Fibroblast of lung (primary cell): ENCODE measurements at regions not wholly inside any gene's neighbourhood (a gene's known extent, or its start where the extent isn't known, plus 50 kb on each side); places are given as distances from the start of the nearest gene placed in this dataset.
"Not testable (repeated sequence)": the region's sequence is repeated elsewhere in the genome, so short reads cannot be mapped to it uniquely, and the experiment has no call there.

Experiments used
- DNase-seq, 2 donors: peaks; one replicate each; pipeline versions ENCODE4 v3.0.0 to v3.0.0-alpha.2; 2010; ENCODE audit warnings: low read depth in 2 of 2
- H2AFZ ChIP-seq: 2 replicates; pipeline ENCODE4 v1.5.1; 2012; ENCODE audit warnings: low read length, control low read depth, inconsistent platforms
- H3K27ac ChIP-seq: 2 replicates; pipeline ENCODE4 v1.5.1; 2011; ENCODE audit warnings: low read length, control low read depth; ENCODE audit not compliant: insufficient read depth
- H3K27me3 ChIP-seq: 2 replicates; pipeline ENCODE4 v1.5.1; 2011; ENCODE audit warnings: mild to moderate bottlenecking, low read length; ENCODE audit not compliant: control insufficient read depth, insufficient read depth
- H3K36me3 ChIP-seq: 2 replicates; pipeline ENCODE4 v1.5.1; 2011; ENCODE audit warnings: low read length; ENCODE audit not compliant: control insufficient read depth, insufficient read depth
- H3K4me1 ChIP-seq: 2 replicates; pipeline ENCODE4 v1.5.1; 2011; ENCODE audit warnings: low read length; ENCODE audit not compliant: control insufficient read depth, insufficient read depth; ENCODE audit errors: extremely low read depth
- H3K4me2 ChIP-seq: 2 replicates; pipeline ENCODE4 v1.5.1; 2011; ENCODE audit warnings: low read length, control low read depth; ENCODE audit not compliant: insufficient read depth; ENCODE audit errors: extremely low read depth
- H3K4me3 ChIP-seq, 4 experiments: fragments of 200-600 bp in 1 of 4; sonication (generic) in 1 of 4; replicated peaks in 1 of 4; 2 replicates each; pipeline ENCODE4 v1.5.1; 2011 to 2016; ENCODE audit warnings: low read length in 4 of 4, low read depth in 3 of 4, mild to moderate bottlenecking in 3 of 4, control low read depth in 2 of 4, inconsistent platforms in 1 of 4, mixed read lengths in 1 of 4; ENCODE audit not compliant: insufficient read depth in 1 of 4; ENCODE audit errors: control extremely low read depth in 1 of 4
- H3K79me2 ChIP-seq: 2 replicates; pipeline ENCODE4 v1.5.1; 2012; ENCODE audit warnings: mild to moderate bottlenecking, low read length, inconsistent platforms; ENCODE audit not compliant: control insufficient read depth, insufficient read depth
- H3K9ac ChIP-seq: 2 replicates; pipeline ENCODE4 v1.5.1; 2011; ENCODE audit warnings: mild to moderate bottlenecking, low read length, control low read depth; ENCODE audit not compliant: insufficient read depth
- H3K9me3 ChIP-seq: 2 replicates; pipeline ENCODE4 v1.5.1; 2012; ENCODE audit warnings: low read depth, low read length; ENCODE audit not compliant: control insufficient read depth, insufficient read depth
- H4K20me1 ChIP-seq: 2 replicates; pipeline ENCODE4 v1.5.1; 2011; ENCODE audit warnings: low read length; ENCODE audit not compliant: control insufficient read depth, insufficient read depth; ENCODE audit errors: extremely low read depth
- EZH2 ChIP-seq: IDR thresholded peaks from 2 replicates; pipeline ENCODE4 v1.5.1; 2012; ENCODE audit warnings: low read length, control low read depth, mild to moderate bottlenecking; ENCODE audit errors: missing control alignments
- TF ChIP-seq, protein P1 (sequence below), 2 donors: IDR thresholded peaks in 1 of 2; conservative IDR thresholded peaks in 1 of 2; 1 replicate in 1 of 2; 2 replicates in 1 of 2; pipeline ENCODE4 v1.5.1; 2011 to 2012; ENCODE audit warnings: low read length in 2 of 2, control low read depth in 1 of 2, inconsistent platforms in 1 of 2, low read depth in 1 of 2, mild to moderate bottlenecking in 1 of 2

DNA sequence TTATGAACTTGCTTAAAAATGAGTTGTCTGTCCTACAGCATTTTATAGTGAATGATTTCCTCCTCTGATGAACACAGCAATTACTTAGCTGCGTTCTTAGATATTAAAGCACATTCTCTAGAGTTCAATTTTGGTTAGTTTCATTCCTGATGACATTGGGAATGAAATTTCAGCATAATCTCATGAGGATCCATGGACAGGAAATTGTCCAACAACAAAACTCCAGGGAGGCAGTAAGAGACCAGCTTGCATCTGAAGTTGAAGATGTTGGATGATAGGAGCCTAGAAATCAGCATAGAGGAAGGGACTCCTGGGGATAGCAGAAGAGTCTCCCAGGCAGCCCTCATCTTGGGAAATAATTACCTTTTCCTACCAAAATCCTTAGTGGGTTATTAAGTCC is 128.7 kb upstream of the RAP1B start:
- H3K4me3 ChIP-seq, result no peak overlapping the region
- H3K27ac ChIP-seq, result no peak overlapping the region
- H3K4me1 ChIP-seq, result no peaks in the 10 kb centered on the region
- TF ChIP-seq EZH2, result no peak
- TF ChIP-seq, protein P1, sequence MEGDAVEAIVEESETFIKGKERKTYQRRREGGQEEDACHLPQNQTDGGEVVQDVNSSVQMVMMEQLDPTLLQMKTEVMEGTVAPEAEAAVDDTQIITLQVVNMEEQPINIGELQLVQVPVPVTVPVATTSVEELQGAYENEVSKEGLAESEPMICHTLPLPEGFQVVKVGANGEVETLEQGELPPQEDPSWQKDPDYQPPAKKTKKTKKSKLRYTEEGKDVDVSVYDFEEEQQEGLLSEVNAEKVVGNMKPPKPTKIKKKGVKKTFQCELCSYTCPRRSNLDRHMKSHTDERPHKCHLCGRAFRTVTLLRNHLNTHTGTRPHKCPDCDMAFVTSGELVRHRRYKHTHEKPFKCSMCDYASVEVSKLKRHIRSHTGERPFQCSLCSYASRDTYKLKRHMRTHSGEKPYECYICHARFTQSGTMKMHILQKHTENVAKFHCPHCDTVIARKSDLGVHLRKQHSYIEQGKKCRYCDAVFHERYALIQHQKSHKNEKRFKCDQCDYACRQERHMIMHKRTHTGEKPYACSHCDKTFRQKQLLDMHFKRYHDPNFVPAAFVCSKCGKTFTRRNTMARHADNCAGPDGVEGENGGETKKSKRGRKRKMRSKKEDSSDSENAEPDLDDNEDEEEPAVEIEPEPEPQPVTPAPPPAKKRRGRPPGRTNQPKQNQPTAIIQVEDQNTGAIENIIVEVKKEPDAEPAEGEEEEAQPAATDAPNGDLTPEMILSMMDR (conservative IDR thresholded peaks at IDR 0.05 in 1 of 2, IDR thresholded peaks at IDR 0.05 in 1 of 2; ENCODE audit: low read depth in 1 of 2, low read length in 2 of 2), result no peak
- no peaks in the 10 kb centered on the region for H3K36me3 ChIP-seq
- no peaks in the 10 kb centered on the region for H4K20me1 ChIP-seq
- H2AFZ ChIP-seq, result no peak overlapping the region
- DNase-seq, result no peak
- H3K79me2 ChIP-seq, result no peaks in the 10 kb centered on the region
- H3K9me3 ChIP-seq, result no peaks in the 10 kb centered on the region
- H3K9ac ChIP-seq, result no peak overlapping the region
- no peaks in the 10 kb centered on the region for H3K27me3 ChIP-seq
- no peak overlapping the region for H3K4me2 ChIP-seq

GRCh38 chr12:68482660-68483059 is 128.0 kb upstream of the RAP1B start:
- Histone ChIP-seq H3K4me1 (no peaks in the 10 kb centered on the region), H3K36me3 (no peaks in the 10 kb centered on the region), H4K20me1 (no peaks in the 10 kb centered on the region), H3K27ac (no peak overlapping the region), H3K79me2 (no peaks in the 10 kb centered on the region), H3K27me3 (no peaks in the 10 kb centered on the region), H2AFZ (no peak overlapping the region), H3K4me2 (no peak overlapping the region), H3K9me3 (no peaks in the 10 kb centered on the region), H3K4me3 (no peak overlapping the region), H3K9ac (no peak overlapping the region)
- DNase-seq, result no peak
- TF ChIP-seq, protein P1 (conservative IDR thresholded peaks at IDR 0.05 in 1 of 2, IDR thresholded peaks at IDR 0.05 in 1 of 2; ENCODE audit: low read depth in 1 of 2, low read length in 2 of 2), result no peak
- no peak for TF ChIP-seq EZH2

- Histone ChIP-seq H3K4me2 (no peak overlapping the region), H2AFZ (no peak overlapping the region), H4K20me1 (no peaks in the 10 kb centered on the region), H3K36me3 (no peaks in the 10 kb centered on the region), H3K27me3 (no peaks in the 10 kb centered on the region), H3K79me2 (no peaks in the 10 kb centered on the region), H3K4me1 (no peaks in the 10 kb centered on the region), H3K27ac (no peak overlapping the region), H3K9ac (no peak overlapping the region), H3K9me3 (no peaks in the 10 kb centered on the region), H3K4me3 (no peak overlapping the region)
- DNase-seq, result peak; percentile 34 to 50
- TF ChIP-seq, protein P1 (conservative IDR thresholded peaks at IDR 0.05 in 1 of 2, IDR thresholded peaks at IDR 0.05 in 1 of 2; ENCODE audit: low read depth in 1 of 2, low read length in 2 of 2), result no peak
- TF ChIP-seq EZH2, result no peak
Observed at GRCh38 chr12:68483592-68484383, 126.9 kb upstream of the RAP1B start.

DNA sequence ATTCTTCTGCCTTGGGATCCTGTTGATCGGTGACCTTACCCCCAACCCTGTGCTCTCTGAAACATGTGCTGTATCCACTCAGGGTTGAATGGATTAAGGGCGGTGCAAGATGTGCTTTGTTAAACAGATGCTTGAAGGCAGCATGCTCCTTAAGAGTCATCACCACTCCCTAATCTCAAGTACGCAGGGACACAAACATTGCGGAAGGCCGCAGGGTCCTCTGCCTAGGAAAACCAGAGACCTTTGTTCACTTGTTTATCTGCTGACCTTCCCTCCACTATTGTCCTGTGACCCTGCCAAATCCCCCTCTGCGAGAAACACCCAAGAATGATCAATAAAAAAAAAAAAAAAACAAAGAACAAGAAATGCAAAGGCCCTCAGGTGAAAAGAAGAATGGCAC is 126.1 kb upstream of the RAP1B start:
- not testable (repeated sequence) for H3K79me2 ChIP-seq, H3K27ac ChIP-seq, DNase-seq, H3K27me3 ChIP-seq, H3K4me2 ChIP-seq, H2AFZ ChIP-seq, H3K9me3 ChIP-seq, H3K9ac ChIP-seq, H4K20me1 ChIP-seq, H3K36me3 ChIP-seq, H3K4me3 ChIP-seq, H3K4me1 ChIP-seq

DNA sequence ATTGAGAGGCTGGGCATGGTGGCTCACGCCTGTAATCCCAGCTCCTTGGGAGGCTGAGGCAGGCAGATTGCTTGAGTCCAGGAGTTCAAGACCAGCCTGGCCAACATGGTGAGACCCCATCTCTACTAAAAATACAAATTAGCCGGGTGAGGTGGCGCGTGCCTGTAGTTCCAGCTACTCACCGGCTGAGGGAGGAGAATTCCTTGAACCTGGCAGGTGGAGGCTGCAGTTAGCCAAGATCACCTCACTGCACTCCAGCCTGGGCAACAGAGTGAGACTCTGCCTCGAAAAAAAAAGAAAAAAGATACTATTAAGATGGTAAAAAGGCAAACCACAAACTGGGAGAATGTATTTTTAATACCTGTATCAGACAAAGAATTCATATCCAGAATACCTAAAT is 124.2 kb upstream of the RAP1B start:
- H3K4me2 ChIP-seq, H2AFZ ChIP-seq, H3K9me3 ChIP-seq, H3K9ac ChIP-seq, H3K79me2 ChIP-seq, H3K4me3 ChIP-seq, H3K4me1 ChIP-seq, H3K27ac ChIP-seq, H4K20me1 ChIP-seq, DNase-seq, H3K36me3 ChIP-seq, H3K27me3 ChIP-seq: not testable (repeated sequence)
